ENCODE measurements at regions not wholly inside any gene's neighbourhood (a gene's known extent, or its start where the extent isn't known, plus 50 kb on each side); places are given as distances from the start of the nearest gene placed in this dataset.

GRCh38 chr1:30201015-30201414 is 522.4 kb downstream of the MATN1 start:
- DNase-seq (ENCODE audit: low spot score): no peak
- in situ Hi-C loops (cut with HindIII; ENCODE audit: low sequenced_read_pairs): no loop called here

- in situ Hi-C loops (cut with HindIII; ENCODE audit: low sequenced_read_pairs): no loop called here
- DNase-seq (ENCODE audit: low spot score): no peak
Measured at GRCh38 chr1:30200161-30200560, 523.2 kb downstream of the MATN1 start.

GRCh38 chr1:30199563-30199962 is 523.8 kb downstream of the MATN1 start:
- DNase-seq (ENCODE audit: low spot score): no peak
- in situ Hi-C loops (cut with HindIII; ENCODE audit: low sequenced_read_pairs): no loop called here

- no peak for DNase-seq (ENCODE audit: low spot score)
- in situ Hi-C loops (cut with HindIII; ENCODE audit: low sequenced_read_pairs): no loop called here
Measured at GRCh38 chr1:30198795-30199403, 524.5 kb downstream of the MATN1 start.

GRCh38 chr1:30198451-30198760 is 525.0 kb downstream of the MATN1 start:
- DNase-seq (ENCODE audit: low spot score): no peak
- in situ Hi-C loops (cut with HindIII; ENCODE audit: low sequenced_read_pairs): no loop called here

GRCh38 chr1:30197639-30198450 is 525.5 kb downstream of the MATN1 start:
- in situ Hi-C loops (cut with HindIII; ENCODE audit: low sequenced_read_pairs): no loop called here

GRCh38 chr1:30196872-30197638 is 526.3 kb downstream of the MATN1 start:
- no peak for DNase-seq (ENCODE audit: low spot score)
- in situ Hi-C loops (cut with HindIII; ENCODE audit: low sequenced_read_pairs): no loop called here

More at GRCh38 chr1:30197639-30198450, 525.5 kb downstream of the MATN1 start:
- no peak for DNase-seq (ENCODE audit: low spot score)

- DNase-seq (ENCODE audit: low spot score): no peak
- in situ Hi-C loops (cut with HindIII; ENCODE audit: low sequenced_read_pairs): no loop called here
Measured at GRCh38 chr1:30196457-30196856, 526.9 kb downstream of the MATN1 start.

- DNase-seq (ENCODE audit: low spot score): no peak
- in situ Hi-C loops (cut with HindIII; ENCODE audit: low sequenced_read_pairs): no loop called here
Measured at GRCh38 chr1:30195424-30196134, 527.8 kb downstream of the MATN1 start.

GRCh38 chr1:30194741-30195423 is 528.5 kb downstream of the MATN1 start:
- in situ Hi-C loops (cut with HindIII; ENCODE audit: low sequenced_read_pairs): no loop called here
- DNase-seq (ENCODE audit: low spot score): no peak

GRCh38 chr1:30194046-30194619 is 529.3 kb downstream of the MATN1 start:
- in situ Hi-C loops (cut with HindIII; ENCODE audit: low sequenced_read_pairs): no loop called here
- DNase-seq (ENCODE audit: low spot score): no peak

- in situ Hi-C loops (cut with HindIII; ENCODE audit: low sequenced_read_pairs): no loop called here
Measured at GRCh38 chr1:30192969-30193630, 530.3 kb downstream of the MATN1 start.

GRCh38 chr1:30191154-30191702 is 532.2 kb downstream of the MATN1 start:
- DNase-seq (ENCODE audit: low spot score): no peak

More at GRCh38 chr1:30192969-30193630, 530.3 kb downstream of the MATN1 start:
- DNase-seq (ENCODE audit: low spot score): no peak

GRCh38 chr1:30190511-30191153 is 532.8 kb downstream of the MATN1 start:
- in situ Hi-C loops (cut with HindIII; ENCODE audit: low sequenced_read_pairs): no loop called here
- DNase-seq (ENCODE audit: low spot score): no peak

More at GRCh38 chr1:30191154-30191702, 532.2 kb downstream of the MATN1 start:
- in situ Hi-C loops (cut with HindIII; ENCODE audit: low sequenced_read_pairs): no loop called here

GRCh38 chr1:30189818-30190500 is 533.4 kb downstream of the MATN1 start:
- in situ Hi-C loops (cut with HindIII; ENCODE audit: low sequenced_read_pairs): no loop called here
- no peak for DNase-seq (ENCODE audit: low spot score)

- no peak for DNase-seq (ENCODE audit: low spot score)
- in situ Hi-C loops (cut with HindIII; ENCODE audit: low sequenced_read_pairs): no loop called here
Measured at GRCh38 chr1:30188999-30189398, 534.4 kb downstream of the MATN1 start.

- in situ Hi-C loops (cut with HindIII; ENCODE audit: low sequenced_read_pairs): no loop called here
- no peak for DNase-seq (ENCODE audit: low spot score)
Measured at GRCh38 chr1:30188329-30188728, 535.1 kb downstream of the MATN1 start.
